PC-3 (cell line): ENCODE measurements at regions not wholly inside any gene's neighbourhood (a gene's known extent, or its start where the extent isn't known, plus 50 kb on each side); places are given as distances from the start of the nearest gene placed in this dataset.

Experiments used
- EZH2phosphoT487 ChIP-seq: fragments of 300-600 bp; sonication (generic); IDR thresholded peaks from 2 replicates; pipeline ENCODE4 v1.6.1; 2018; ENCODE audit warnings: mild to moderate bottlenecking, antibody characterized with exemption, low read length, borderline replicate concordance
- TF ChIP-seq, protein P1 (sequence below): fragments of 300-600 bp; sonication (generic); conservative IDR thresholded peaks from 2 replicates; pipeline ENCODE4 v1.5.1; 2017; ENCODE audit warnings: antibody characterized with exemption, low read depth, mild to moderate bottlenecking, low read length

DNA sequence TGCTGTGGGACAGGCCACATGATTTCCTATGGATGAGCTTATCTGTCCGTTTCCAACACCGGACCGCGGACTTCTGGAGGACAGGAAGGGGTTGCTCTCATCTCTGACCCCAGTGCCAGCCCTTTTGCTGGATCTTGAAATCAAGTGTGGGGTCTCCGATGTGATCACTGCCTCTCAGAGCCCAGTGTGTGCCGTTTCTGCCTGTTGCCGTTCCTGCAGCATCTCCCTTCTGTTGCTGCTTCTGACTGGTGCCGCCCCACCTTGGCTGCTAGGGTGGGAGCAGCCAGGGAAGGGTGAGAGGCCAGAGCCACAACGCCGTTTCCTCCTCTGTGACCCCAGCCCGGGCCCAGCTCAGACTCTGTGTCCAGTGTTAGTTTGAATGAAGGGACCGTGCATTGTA is 67.3 kb upstream of the WNT4 start:
- TF ChIP-seq, protein P1, sequence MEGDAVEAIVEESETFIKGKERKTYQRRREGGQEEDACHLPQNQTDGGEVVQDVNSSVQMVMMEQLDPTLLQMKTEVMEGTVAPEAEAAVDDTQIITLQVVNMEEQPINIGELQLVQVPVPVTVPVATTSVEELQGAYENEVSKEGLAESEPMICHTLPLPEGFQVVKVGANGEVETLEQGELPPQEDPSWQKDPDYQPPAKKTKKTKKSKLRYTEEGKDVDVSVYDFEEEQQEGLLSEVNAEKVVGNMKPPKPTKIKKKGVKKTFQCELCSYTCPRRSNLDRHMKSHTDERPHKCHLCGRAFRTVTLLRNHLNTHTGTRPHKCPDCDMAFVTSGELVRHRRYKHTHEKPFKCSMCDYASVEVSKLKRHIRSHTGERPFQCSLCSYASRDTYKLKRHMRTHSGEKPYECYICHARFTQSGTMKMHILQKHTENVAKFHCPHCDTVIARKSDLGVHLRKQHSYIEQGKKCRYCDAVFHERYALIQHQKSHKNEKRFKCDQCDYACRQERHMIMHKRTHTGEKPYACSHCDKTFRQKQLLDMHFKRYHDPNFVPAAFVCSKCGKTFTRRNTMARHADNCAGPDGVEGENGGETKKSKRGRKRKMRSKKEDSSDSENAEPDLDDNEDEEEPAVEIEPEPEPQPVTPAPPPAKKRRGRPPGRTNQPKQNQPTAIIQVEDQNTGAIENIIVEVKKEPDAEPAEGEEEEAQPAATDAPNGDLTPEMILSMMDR: no peak
- no peak for TF ChIP-seq EZH2phosphoT487
